ENCODE measurements at regions not wholly inside any gene's neighbourhood (a gene's known extent, or its start where the extent isn't known, plus 50 kb on each side); places are given as distances from the start of the nearest gene placed in this dataset.

DNA sequence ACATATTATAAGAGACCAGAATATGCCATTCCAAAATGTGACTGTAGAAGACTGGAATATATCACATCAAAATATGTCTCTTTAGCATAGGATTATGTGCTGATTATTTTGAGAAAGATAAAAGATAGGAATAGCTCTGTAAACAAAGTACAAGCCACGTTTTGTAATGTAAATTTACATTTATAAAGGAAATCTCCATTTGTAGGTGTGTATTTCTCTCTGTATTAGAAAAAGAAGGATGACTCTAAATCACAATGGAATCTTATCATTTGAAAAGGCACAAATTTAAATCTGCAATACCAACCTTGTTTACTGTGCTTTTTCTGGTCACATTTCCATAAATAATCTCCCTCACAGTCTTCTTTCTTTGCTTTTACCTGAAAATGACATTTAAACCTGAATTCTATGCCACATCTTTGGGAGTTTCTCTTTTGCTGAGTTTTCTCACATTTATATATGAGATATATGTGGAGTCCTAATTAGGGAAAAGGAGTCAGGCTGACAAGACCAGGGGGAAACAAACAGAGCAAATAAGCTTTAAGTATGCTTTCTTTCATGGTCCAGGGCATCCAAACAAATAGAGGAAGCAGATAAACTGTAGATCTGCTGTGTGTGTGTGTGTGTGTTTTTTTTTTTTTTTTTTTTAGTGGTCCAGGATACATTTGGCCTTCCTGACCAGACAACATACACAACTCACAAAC is 244.0 kb downstream of the CPXCR1 start:
- TF ChIP-seq, protein P1, sequence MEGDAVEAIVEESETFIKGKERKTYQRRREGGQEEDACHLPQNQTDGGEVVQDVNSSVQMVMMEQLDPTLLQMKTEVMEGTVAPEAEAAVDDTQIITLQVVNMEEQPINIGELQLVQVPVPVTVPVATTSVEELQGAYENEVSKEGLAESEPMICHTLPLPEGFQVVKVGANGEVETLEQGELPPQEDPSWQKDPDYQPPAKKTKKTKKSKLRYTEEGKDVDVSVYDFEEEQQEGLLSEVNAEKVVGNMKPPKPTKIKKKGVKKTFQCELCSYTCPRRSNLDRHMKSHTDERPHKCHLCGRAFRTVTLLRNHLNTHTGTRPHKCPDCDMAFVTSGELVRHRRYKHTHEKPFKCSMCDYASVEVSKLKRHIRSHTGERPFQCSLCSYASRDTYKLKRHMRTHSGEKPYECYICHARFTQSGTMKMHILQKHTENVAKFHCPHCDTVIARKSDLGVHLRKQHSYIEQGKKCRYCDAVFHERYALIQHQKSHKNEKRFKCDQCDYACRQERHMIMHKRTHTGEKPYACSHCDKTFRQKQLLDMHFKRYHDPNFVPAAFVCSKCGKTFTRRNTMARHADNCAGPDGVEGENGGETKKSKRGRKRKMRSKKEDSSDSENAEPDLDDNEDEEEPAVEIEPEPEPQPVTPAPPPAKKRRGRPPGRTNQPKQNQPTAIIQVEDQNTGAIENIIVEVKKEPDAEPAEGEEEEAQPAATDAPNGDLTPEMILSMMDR (IDR thresholded peaks at IDR 0.05; ENCODE audit: insufficient read depth, low read length): no peak
- no peak for TF ChIP-seq GABPA (IDR thresholded peaks at IDR 0.05; ENCODE audit: low read depth)
- TF ChIP-seq, protein P2, sequence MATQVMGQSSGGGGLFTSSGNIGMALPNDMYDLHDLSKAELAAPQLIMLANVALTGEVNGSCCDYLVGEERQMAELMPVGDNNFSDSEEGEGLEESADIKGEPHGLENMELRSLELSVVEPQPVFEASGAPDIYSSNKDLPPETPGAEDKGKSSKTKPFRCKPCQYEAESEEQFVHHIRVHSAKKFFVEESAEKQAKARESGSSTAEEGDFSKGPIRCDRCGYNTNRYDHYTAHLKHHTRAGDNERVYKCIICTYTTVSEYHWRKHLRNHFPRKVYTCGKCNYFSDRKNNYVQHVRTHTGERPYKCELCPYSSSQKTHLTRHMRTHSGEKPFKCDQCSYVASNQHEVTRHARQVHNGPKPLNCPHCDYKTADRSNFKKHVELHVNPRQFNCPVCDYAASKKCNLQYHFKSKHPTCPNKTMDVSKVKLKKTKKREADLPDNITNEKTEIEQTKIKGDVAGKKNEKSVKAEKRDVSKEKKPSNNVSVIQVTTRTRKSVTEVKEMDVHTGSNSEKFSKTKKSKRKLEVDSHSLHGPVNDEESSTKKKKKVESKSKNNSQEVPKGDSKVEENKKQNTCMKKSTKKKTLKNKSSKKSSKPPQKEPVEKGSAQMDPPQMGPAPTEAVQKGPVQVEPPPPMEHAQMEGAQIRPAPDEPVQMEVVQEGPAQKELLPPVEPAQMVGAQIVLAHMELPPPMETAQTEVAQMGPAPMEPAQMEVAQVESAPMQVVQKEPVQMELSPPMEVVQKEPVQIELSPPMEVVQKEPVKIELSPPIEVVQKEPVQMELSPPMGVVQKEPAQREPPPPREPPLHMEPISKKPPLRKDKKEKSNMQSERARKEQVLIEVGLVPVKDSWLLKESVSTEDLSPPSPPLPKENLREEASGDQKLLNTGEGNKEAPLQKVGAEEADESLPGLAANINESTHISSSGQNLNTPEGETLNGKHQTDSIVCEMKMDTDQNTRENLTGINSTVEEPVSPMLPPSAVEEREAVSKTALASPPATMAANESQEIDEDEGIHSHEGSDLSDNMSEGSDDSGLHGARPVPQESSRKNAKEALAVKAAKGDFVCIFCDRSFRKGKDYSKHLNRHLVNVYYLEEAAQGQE (IDR thresholded peaks at IDR 0.05; ENCODE audit: insufficient replicate concordance, low read depth): no peak

Measured in HL-60 (cell line).